ENCODE measurements at regions not wholly inside any gene's neighbourhood (a gene's known extent, or its start where the extent isn't known, plus 50 kb on each side); places are given as distances from the start of the nearest gene placed in this dataset.

- TF ChIP-seq CTCF (IDR thresholded peaks at IDR 0.05) (no peak), POLR2A (IDR thresholded peaks at IDR 0.05) (no peak)
These were observed 408.0 kb upstream of the SLC30A5 start for GRCh38 chr5:68685863-68686262.

Data from lower leg skin (tissue), 3 donors.